Kidney epithelial cell (primary cell): ENCODE measurements at regions not wholly inside any gene's neighbourhood (a gene's known extent, or its start where the extent isn't known, plus 50 kb on each side); places are given as distances from the start of the nearest gene placed in this dataset.

ENCODE experiments used
- DNase-seq: peaks from one replicate; pipeline ENCODE4 v3.0.0-alpha.2; 2010; ENCODE audit warnings: low read depth
- H3K27me3 ChIP-seq: 2 replicates; pipeline ENCODE4 v1.6.0; 2011; ENCODE audit warnings: low read length; ENCODE audit not compliant: control insufficient read depth, insufficient read depth
- H3K36me3 ChIP-seq: 2 replicates; pipeline ENCODE4 v1.5.1; 2011; ENCODE audit warnings: low read length; ENCODE audit not compliant: control insufficient read depth, insufficient read depth
- H3K4me3 ChIP-seq: 2 replicates; pipeline ENCODE4 v1.5.1; 2011; ENCODE audit warnings: low read depth, mild to moderate bottlenecking, control low read depth, low read length
- TF ChIP-seq, protein P1 (sequence below): IDR thresholded peaks from 2 replicates; pipeline ENCODE4 v1.5.1; 2011; ENCODE audit warnings: mild to moderate bottlenecking, moderate library complexity, low read length, control low read depth, inconsistent platforms; ENCODE audit not compliant: insufficient read depth, poor library complexity, severe bottlenecking

DNA sequence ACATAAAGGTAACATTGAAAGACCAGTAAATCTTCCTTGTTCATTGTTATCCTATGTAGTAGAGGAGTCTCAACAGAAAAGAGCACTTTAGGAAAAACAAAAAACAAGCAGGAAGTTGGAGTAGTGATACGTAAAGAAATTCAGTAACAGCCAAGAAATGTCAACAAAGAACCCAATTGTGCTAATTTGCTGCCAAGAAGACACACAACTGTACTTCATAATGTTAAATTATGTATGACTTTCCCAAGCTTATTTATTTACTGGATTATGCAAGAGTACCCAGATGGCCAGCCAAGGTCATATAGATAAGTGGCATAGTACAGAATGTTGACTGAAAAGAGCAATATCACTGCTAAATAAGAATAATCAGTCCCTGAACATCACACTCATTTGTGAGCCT, 264.7 kb upstream of the CCDC179 start:
- DNase-seq, result no peak
- TF ChIP-seq, protein P1, sequence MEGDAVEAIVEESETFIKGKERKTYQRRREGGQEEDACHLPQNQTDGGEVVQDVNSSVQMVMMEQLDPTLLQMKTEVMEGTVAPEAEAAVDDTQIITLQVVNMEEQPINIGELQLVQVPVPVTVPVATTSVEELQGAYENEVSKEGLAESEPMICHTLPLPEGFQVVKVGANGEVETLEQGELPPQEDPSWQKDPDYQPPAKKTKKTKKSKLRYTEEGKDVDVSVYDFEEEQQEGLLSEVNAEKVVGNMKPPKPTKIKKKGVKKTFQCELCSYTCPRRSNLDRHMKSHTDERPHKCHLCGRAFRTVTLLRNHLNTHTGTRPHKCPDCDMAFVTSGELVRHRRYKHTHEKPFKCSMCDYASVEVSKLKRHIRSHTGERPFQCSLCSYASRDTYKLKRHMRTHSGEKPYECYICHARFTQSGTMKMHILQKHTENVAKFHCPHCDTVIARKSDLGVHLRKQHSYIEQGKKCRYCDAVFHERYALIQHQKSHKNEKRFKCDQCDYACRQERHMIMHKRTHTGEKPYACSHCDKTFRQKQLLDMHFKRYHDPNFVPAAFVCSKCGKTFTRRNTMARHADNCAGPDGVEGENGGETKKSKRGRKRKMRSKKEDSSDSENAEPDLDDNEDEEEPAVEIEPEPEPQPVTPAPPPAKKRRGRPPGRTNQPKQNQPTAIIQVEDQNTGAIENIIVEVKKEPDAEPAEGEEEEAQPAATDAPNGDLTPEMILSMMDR, result no peak
- H3K4me3 ChIP-seq, result no peak overlapping the region
- H3K36me3 ChIP-seq, result no peaks in the 10 kb centered on the region
- H3K27me3 ChIP-seq, result no peaks in the 10 kb centered on the region

DNA sequence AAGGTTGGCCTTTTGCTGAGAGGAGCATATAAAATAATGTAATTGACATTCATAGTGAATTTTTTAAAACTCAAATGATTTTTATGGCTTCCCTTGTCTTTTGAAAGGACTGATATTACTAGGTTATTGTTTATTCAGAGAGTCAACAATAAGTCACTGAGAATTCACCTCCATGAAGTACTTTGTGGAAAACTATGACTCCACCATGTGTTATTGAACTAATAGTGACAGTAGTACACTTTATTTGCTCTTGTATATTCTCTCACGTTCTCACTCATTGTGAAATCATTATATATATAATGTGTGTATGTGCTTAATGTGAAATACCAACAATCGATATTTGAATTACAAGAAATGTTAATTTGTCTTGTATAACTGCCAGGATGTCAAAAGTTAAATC, 267.4 kb upstream of the CCDC179 start:
- H3K27me3 ChIP-seq, result no peaks in the 10 kb centered on the region
- no peaks in the 10 kb centered on the region for H3K36me3 ChIP-seq
- TF ChIP-seq, protein P1, result no peak
- DNase-seq, result no peak
- H3K4me3 ChIP-seq, result no peak overlapping the region

DNA sequence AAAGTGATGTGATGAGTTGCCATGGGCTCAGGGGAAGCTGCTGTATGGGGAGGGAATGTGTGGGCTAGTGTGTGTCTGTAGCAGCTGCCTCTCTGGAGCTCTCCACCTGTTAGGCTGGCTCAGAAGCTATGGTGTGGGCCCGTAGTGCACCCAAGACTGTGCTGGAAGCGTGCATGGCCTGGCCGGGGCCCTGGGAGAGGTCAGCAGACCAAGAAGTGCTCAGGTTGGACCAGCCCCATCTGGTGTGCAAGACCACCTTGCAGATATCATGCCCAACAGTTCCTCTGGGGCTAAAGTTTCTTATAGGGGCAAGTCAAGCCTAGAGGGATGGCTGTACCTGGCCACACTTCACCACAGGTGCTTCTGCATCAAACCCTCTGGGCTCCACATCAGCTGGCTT, 274.4 kb upstream of the CCDC179 start:
- no peaks in the 10 kb centered on the region for H3K36me3 ChIP-seq
- TF ChIP-seq, protein P1, result no peak
- H3K4me3 ChIP-seq, result no peak overlapping the region
- DNase-seq, result no peak
- no peaks in the 10 kb centered on the region for H3K27me3 ChIP-seq

DNA sequence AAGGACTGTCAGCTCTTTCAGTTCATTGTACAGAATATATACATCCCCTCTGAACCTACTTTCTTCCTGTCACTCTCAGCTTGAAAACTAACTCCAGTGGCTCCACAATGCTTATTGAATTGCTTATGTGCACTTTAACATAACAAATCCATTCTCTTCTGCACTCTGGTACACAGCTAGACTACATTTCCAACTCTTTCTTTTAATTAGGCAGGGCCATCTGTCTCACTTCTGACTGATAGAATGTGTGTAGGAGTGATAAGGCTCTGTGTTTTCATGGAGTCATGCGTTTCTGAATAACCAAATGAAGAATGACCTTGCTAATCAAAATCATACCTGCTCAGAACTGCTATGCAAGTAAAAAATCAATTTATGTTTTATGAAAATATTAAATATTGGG, 278.5 kb upstream of the CCDC179 start:
- Histone ChIP-seq H3K4me3 (no peak overlapping the region), H3K27me3 (no peaks in the 10 kb centered on the region), H3K36me3 (no peaks in the 10 kb centered on the region)
- DNase-seq, result no peak
- TF ChIP-seq, protein P1, result no peak

DNA sequence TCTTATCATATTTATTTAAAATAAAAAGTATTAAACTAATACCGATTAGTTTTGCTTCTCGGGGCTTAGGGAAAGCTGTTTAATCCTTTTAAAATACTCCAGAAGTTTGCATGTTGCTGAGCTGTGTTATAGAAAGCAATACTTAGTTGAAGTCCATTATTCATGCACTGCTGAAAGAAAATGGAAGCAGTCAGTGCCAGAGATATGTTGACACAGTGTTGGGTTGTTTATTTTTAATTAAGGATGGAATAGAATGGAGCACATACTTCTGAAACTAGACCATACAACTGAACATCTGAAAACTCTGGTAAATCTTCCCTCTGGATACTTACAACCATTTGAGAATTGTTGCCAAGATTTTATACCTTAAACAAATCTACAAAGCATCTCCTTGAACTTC, 282.7 kb upstream of the CCDC179 start:
- Histone ChIP-seq H3K27me3 (no peaks in the 10 kb centered on the region), H3K4me3 (no peak overlapping the region), H3K36me3 (no peaks in the 10 kb centered on the region)
- DNase-seq, result no peak
- TF ChIP-seq, protein P1, result no peak

DNA sequence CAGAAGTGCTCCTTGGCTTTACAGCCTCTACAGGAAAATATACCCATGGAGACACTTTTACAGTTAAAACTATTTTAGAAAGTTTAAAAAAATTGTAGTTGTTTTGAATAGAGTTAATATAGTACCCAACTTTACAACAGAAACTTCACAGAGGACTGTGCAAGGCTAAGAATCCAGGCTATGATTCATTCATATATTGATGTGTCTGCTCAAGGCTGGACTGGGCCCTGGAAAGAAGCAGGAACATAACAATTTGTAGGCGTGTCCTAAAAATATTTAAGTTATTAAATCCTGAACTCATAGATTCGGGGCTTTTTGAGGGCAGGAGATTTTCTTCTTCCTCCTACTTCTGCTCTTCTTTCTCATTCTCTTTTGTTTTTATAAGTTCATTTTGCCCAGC, 291.5 kb upstream of the CCDC179 start:
- Histone ChIP-seq H3K36me3 (no peaks in the 10 kb centered on the region), H3K4me3 (no peak overlapping the region), H3K27me3 (no peaks in the 10 kb centered on the region)
- TF ChIP-seq, protein P1, result no peak
- DNase-seq, result no peak
